ENCODE measurements at regions not wholly inside any gene's neighbourhood (a gene's known extent, or its start where the extent isn't known, plus 50 kb on each side); places are given as distances from the start of the nearest gene placed in this dataset.

- Histone ChIP-seq H3K4me3 (ENCODE audit: low read depth, low read length) (no peak overlapping the region), H3K27ac (ENCODE audit: low read depth, low read length) (no peak overlapping the region), H3K9me3 (ENCODE audit: control insufficient read depth, insufficient read depth, low read length) (peaks cover 26% of the 10 kb centered on the region), H3K27me3 (ENCODE audit: control insufficient read depth, insufficient read depth, low read length) (no peaks in the 10 kb centered on the region)
- ChIA-PET CTCF (no interaction called here), POLR2A (no interaction called here)
- DNase-seq (ENCODE audit: low read depth, low spot score) = no peak
- no peak for TF ChIP-seq CTCF (IDR thresholded peaks at IDR 0.05; ENCODE audit: low read depth, low read length)
Measured at GRCh38 chr10:123527151-123527550, 139.0 kb upstream of the GPR26 start.

- ChIA-PET CTCF (no interaction called here), POLR2A (interaction anchor here (0.6 kb wide), 1 partner anchor 15 kb away, joined by 3 read pairs; no protein-coding TSS in a partner anchor)
Measured at GRCh38 chr10:123529146-123529760, 136.9 kb upstream of the GPR26 start.

DNA sequence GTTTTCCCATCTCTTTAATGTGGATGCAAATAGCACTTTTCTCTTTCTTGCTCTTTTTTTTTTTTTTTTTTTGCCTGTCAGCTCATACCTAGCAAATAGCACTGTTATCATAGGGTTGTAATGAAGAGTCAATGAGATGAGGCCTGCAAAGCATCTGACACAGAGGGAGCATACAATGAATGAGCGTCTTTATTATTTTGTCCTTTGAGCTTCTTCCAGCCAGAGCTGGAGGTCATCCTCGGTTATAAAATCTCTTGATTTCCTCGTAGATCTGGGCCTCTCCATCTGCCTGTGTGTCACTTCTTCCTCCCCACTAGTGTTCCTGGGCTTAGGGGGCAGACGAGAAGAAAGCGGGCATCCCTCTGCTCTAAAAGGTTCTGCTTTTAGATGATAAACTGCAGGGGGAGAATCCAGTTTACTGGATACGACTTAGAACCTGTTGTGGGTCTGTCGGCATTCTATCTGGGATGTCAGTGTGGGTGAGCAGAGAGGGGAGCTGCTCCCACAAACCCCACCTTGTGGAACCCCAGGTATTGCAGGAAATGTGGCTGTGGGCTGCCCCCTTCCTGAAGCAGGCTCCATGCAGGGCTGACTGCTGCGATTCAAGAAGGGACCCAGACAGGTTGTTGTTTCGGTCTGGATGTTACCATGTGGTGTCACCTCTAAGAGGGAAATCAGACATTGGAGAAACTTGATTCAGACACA lies 135.8 kb upstream of the GPR26 start:
- Histone ChIP-seq H3K27ac (ENCODE audit: low read depth, low read length) (no peak overlapping the region), H3K4me3 (ENCODE audit: low read depth, low read length) (no peak overlapping the region), H3K27me3 (ENCODE audit: control insufficient read depth, insufficient read depth, low read length) (no peaks in the 10 kb centered on the region), H3K9me3 (ENCODE audit: control insufficient read depth, insufficient read depth, low read length) (peaks cover 21% of the 10 kb centered on the region)
- DNase-seq (ENCODE audit: low read depth, low spot score) = no peak
- ChIA-PET POLR2A (interaction anchor here (0.6 kb wide), 1 partner anchor 16 kb away, joined by 3 read pairs; no protein-coding TSS in a partner anchor), CTCF (no interaction called here)
- no peak for TF ChIP-seq CTCF (IDR thresholded peaks at IDR 0.05; ENCODE audit: low read depth, low read length)

More at GRCh38 chr10:123529146-123529760, 136.9 kb upstream of the GPR26 start:
- no peaks in the 10 kb centered on the region for H3K27me3 ChIP-seq (ENCODE audit: control insufficient read depth, insufficient read depth, low read length)
- no peak for TF ChIP-seq CTCF (IDR thresholded peaks at IDR 0.05; ENCODE audit: low read depth, low read length)
- H3K9me3 ChIP-seq (ENCODE audit: control insufficient read depth, insufficient read depth, low read length) = peaks cover 20% of the 10 kb centered on the region
- no peak for DNase-seq (ENCODE audit: low read depth, low spot score)
- H3K27ac ChIP-seq (ENCODE audit: low read depth, low read length) = no peak overlapping the region
- no peak overlapping the region for H3K4me3 ChIP-seq (ENCODE audit: low read depth, low read length)

- POLR2A ChIA-PET = no interaction called here
- DNase-seq (ENCODE audit: low read depth, low spot score) = no peak
Measured at GRCh38 chr10:123535386-123535785, 130.8 kb upstream of the GPR26 start.

More at GRCh38 chr10:123535386-123535785, 130.8 kb upstream of the GPR26 start:
- Histone ChIP-seq H3K27ac (ENCODE audit: low read depth, low read length) (no peak overlapping the region), H3K4me3 (ENCODE audit: low read depth, low read length) (no peak overlapping the region), H3K9me3 (ENCODE audit: control insufficient read depth, insufficient read depth, low read length) (peaks cover 17% of the 10 kb centered on the region), H3K27me3 (ENCODE audit: control insufficient read depth, insufficient read depth, low read length) (no peaks in the 10 kb centered on the region)
- CTCF ChIA-PET = no interaction called here
- no peak for TF ChIP-seq CTCF (IDR thresholded peaks at IDR 0.05; ENCODE audit: low read depth, low read length)

Measured in AG04450 (cell line).